H1 (cell line): ENCODE measurements at regions not wholly inside any gene's neighbourhood (a gene's known extent, or its start where the extent isn't known, plus 50 kb on each side); places are given as distances from the start of the nearest gene placed in this dataset.

ENCODE experiments used
- CTCF ChIA-PET: fragments of 300-600 bp; sonication (Branson Sonifier 250); formaldehyde crosslinking; loops from one replicate; lab custom pipeline; 2021; ENCODE audit not compliant: partially characterized antibody; lab: Charles Lee
- POLR2A ChIA-PET: fragments of 300-600 bp; sonication (Branson Sonifier 250); formaldehyde crosslinking; loops from one replicate; lab custom pipeline; 2021; ENCODE audit warnings: inconsistent platforms; ENCODE audit not compliant: partially characterized antibody; lab: Charles Lee
- DNase-seq, 2 experiments: peaks; one replicate each; pipeline versions ENCODE4 v3.0.0 to v3.0.0-alpha.2; 2010 to 2022; ENCODE audit warnings: low spot score in 2 of 2, low read depth in 1 of 2, mixed read lengths in 1 of 2
- FAIRE-seq: peaks from 2 replicates; lab custom pipeline; 2011; peaks lifted over from hg19 to GRCh38; lab: Jason Lieb, UNC
- H2AFZ ChIP-seq: 2 replicates; pipeline ENCODE4 v1.8.1; 2012; ENCODE audit warnings: low read length, inconsistent platforms
- H2AK5ac ChIP-seq: 2 replicates; pipeline ENCODE4 v1.6.1; 2013; ENCODE audit warnings: low read depth, low read length
- H2BK120ac ChIP-seq: replicated peaks from 2 replicates; pipeline ENCODE3; 2013; ENCODE audit warnings: low read depth, low read length, inconsistent platforms
- H2BK12ac ChIP-seq: 2 replicates; pipeline ENCODE4 v1.6.1; 2013; ENCODE audit warnings: low read depth, low read length
- H2BK15ac ChIP-seq: 2 replicates; pipeline ENCODE4 v1.6.1; 2013; ENCODE audit warnings: low read length
- H2BK20ac ChIP-seq: 2 replicates; pipeline ENCODE4 v1.6.1; 2013; ENCODE audit warnings: low read length
- H2BK5ac ChIP-seq: 2 replicates; pipeline ENCODE4 v1.6.1; 2013; ENCODE audit warnings: low read depth, low read length
- H3K14ac ChIP-seq: 2 replicates; pipeline ENCODE4 v1.6.1; 2013; ENCODE audit warnings: inconsistent platforms; ENCODE audit not compliant: insufficient read length
- H3K18ac ChIP-seq: 2 replicates; pipeline ENCODE4 v1.6.1; 2013; ENCODE audit warnings: low read length; ENCODE audit errors: extremely low read depth
- H3K23ac ChIP-seq: 2 replicates; pipeline ENCODE4 v1.6.1; 2013; ENCODE audit warnings: inconsistent platforms; ENCODE audit not compliant: insufficient read length
- H3K23me2 ChIP-seq: 2 replicates; pipeline ENCODE4 v1.6.1; 2013; ENCODE audit warnings: low read depth, low read length
- H3K27ac ChIP-seq: 2 replicates; pipeline ENCODE4 v1.6.1; 2011; ENCODE audit warnings: low read depth, low read length, inconsistent platforms
- H3K27me3 ChIP-seq, 4 experiments: replicated peaks in 1 of 4; 1 replicate in 1 of 4; 2 replicates in 3 of 4; pipeline versions ENCODE4 v1.6.1 to v1.8.1; 2011 to 2013; ENCODE audit warnings: low read length in 3 of 4, mild to moderate bottlenecking in 3 of 4, inconsistent platforms in 2 of 4, mixed read lengths in 2 of 4, moderate library complexity in 1 of 4; ENCODE audit not compliant: control insufficient read depth in 3 of 4, insufficient read depth in 3 of 4; ENCODE audit errors: extremely low read depth in 1 of 4
- H3K36me3 ChIP-seq, 4 experiments: 2 replicates each; pipeline versions ENCODE4 v1.6.1 to v1.8.1; 2011 to 2013; ENCODE audit warnings: mild to moderate bottlenecking in 4 of 4, low read length in 3 of 4, moderate library complexity in 2 of 4, control low read depth in 1 of 4, inconsistent platforms in 1 of 4; ENCODE audit not compliant: insufficient read depth in 4 of 4, control insufficient read depth in 2 of 4
- H3K4ac ChIP-seq: replicated peaks from 2 replicates; pipeline ENCODE3; 2013; ENCODE audit warnings: low read length, low read depth, mixed read lengths, inconsistent platforms; ENCODE audit not compliant: insufficient read length
- H3K4me1 ChIP-seq, 4 experiments: replicated peaks in 1 of 4; 1 replicate in 1 of 4; 2 replicates in 3 of 4; pipeline versions ENCODE4 v1.6.1 to v1.8.1; 2011 to 2013; ENCODE audit warnings: low read length in 3 of 4, inconsistent platforms in 2 of 4, mixed read lengths in 1 of 4; ENCODE audit not compliant: insufficient read depth in 4 of 4, control insufficient read depth in 3 of 4
- H3K4me2 ChIP-seq, 2 experiments: 2 replicates each; pipeline versions ENCODE4 v1.6.1 to v1.8.1; 2011 to 2013; ENCODE audit warnings: low read depth in 2 of 2, low read length in 2 of 2, control low read depth in 1 of 2, inconsistent platforms in 1 of 2, mild to moderate bottlenecking in 1 of 2; ENCODE audit not compliant: insufficient read depth in 1 of 2
- H3K4me3 ChIP-seq, 4 experiments: fragments of 200-600, 300-600 bp in 1 of 4; sonication (generic), shearing (Covaris generic), sonication (Bioruptor Twin) in 1 of 4; 2 replicates each; pipeline versions ENCODE4 v1.5.1 to v1.8.1; 2011 to 2016; ENCODE audit warnings: low read length in 4 of 4, low read depth in 3 of 4, control low read depth in 2 of 4, inconsistent platforms in 2 of 4, mild to moderate bottlenecking in 2 of 4, mixed read lengths in 1 of 4, moderate library complexity in 1 of 4; ENCODE audit not compliant: insufficient read depth in 2 of 4; ENCODE audit errors: extremely low read depth in 1 of 4
- H3K56ac ChIP-seq: replicated peaks from 2 replicates; pipeline ENCODE3; 2013; ENCODE audit warnings: low read depth, mild to moderate bottlenecking, mixed read lengths, low read length, inconsistent platforms; ENCODE audit not compliant: insufficient read length
- H3K79me1 ChIP-seq: 2 replicates; pipeline ENCODE4 v1.6.1; 2013; ENCODE audit warnings: low read depth, low read length, control low read depth
- H3K79me2 ChIP-seq, 2 experiments: 2 replicates each; pipeline versions ENCODE4 v1.6.1 to v1.8.1; 2012 to 2013; ENCODE audit warnings: low read length in 2 of 2, mild to moderate bottlenecking in 2 of 2, inconsistent platforms in 1 of 2; ENCODE audit not compliant: insufficient read depth in 2 of 2, control insufficient read depth in 1 of 2
- H3K9ac ChIP-seq, 4 experiments: replicated peaks in 1 of 4; 1 replicate in 1 of 4; 2 replicates in 3 of 4; pipeline versions ENCODE4 v1.6.1 to v1.8.1; 2011 to 2013; ENCODE audit warnings: low read depth in 3 of 4, low read length in 3 of 4, control low read depth in 2 of 4, mild to moderate bottlenecking in 2 of 4, moderate library complexity in 2 of 4, inconsistent platforms in 1 of 4; ENCODE audit errors: extremely low read depth in 1 of 4
- H3K9me3 ChIP-seq, 2 experiments: 2 replicates each; pipeline versions ENCODE4 v1.6.1 to v1.8.1; 2012 to 2013; ENCODE audit warnings: mild to moderate bottlenecking in 2 of 2, moderate library complexity in 2 of 2, control low read depth in 1 of 2, inconsistent platforms in 1 of 2, low read depth in 1 of 2, low read length in 1 of 2, mixed read lengths in 1 of 2; ENCODE audit not compliant: insufficient read depth in 2 of 2
- H4K20me1 ChIP-seq, 2 experiments: replicated peaks in 1 of 2; 2 replicates each; pipeline versions ENCODE3 to v1.8.1; 2011 to 2013; ENCODE audit warnings: inconsistent platforms in 2 of 2, low read length in 2 of 2, mild to moderate bottlenecking in 1 of 2; ENCODE audit not compliant: insufficient read depth in 2 of 2, control insufficient read depth in 1 of 2
- H4K5ac ChIP-seq: 2 replicates; pipeline ENCODE4 v1.6.1; 2013; ENCODE audit warnings: low read length, low read depth, mixed read lengths, inconsistent platforms; ENCODE audit not compliant: insufficient read length
- H4K8ac ChIP-seq: 2 replicates; pipeline ENCODE4 v1.8.0; 2013; ENCODE audit warnings: mild to moderate bottlenecking, moderate library complexity, low read length, inconsistent platforms; ENCODE audit not compliant: insufficient read depth; ENCODE audit errors: extremely low read depth
- H4K91ac ChIP-seq: replicated peaks from 2 replicates; pipeline ENCODE3; 2013; ENCODE audit warnings: low read length, mixed read lengths, inconsistent platforms; ENCODE audit not compliant: insufficient read length
- BCL11A ChIP-seq, 2 experiments: IDR thresholded peaks; one replicate each; pipeline ENCODE4 v1.6.1; 2011; ENCODE audit warnings: low read depth in 2 of 2, low read length in 2 of 2, mild to moderate bottlenecking in 2 of 2
- FOSL1 ChIP-seq: IDR thresholded peaks from 2 replicates; pipeline ENCODE4 v1.6.1; 2011; ENCODE audit warnings: mild to moderate bottlenecking, low read depth, low read length, moderate library complexity; ENCODE audit not compliant: insufficient read depth
- RAD21 ChIP-seq, 2 experiments: IDR thresholded peaks in 1 of 2; conservative IDR thresholded peaks in 1 of 2; 2 replicates each; pipeline ENCODE4 v1.6.1; 2011; ENCODE audit warnings: low read depth in 2 of 2, low read length in 2 of 2, improper control_type of control experiment in 1 of 2, inconsistent platforms in 1 of 2, mild to moderate bottlenecking in 1 of 2, moderate library complexity in 1 of 2
- SP2 ChIP-seq: IDR thresholded peaks from 2 replicates; pipeline ENCODE4 v1.6.1; 2012; ENCODE audit warnings: mild to moderate bottlenecking, low read length, inconsistent platforms
- WGBS, 2 experiments: shearing (Covaris generic) in 1 of 2; methylation state at CpG; one replicate each; pipeline versions ENCODE4 v1.1.6 to v1.1.7; 2013 to 2015; ENCODE audit warnings: low lambda C conversion rate in 2 of 2, mixed read lengths in 2 of 2, inconsistent platforms in 1 of 2, low coverage in 1 of 2, missing lambda C conversion rate in 1 of 2; ENCODE audit not compliant: insufficient replicate concordance in 2 of 2, insufficient coverage in 1 of 2, insufficient read length in 1 of 2; ENCODE audit errors: extremely low coverage in 1 of 2, missing lambda C conversion rate in 1 of 2; 5-methylcytosine and 5-hydroxymethylcytosine counted together
- TF ChIP-seq, protein P1 (sequence below): IDR thresholded peaks from 2 replicates; pipeline ENCODE4 v1.6.1; 2011; ENCODE audit warnings: low read length, improper control_type of control experiment
- TF ChIP-seq, protein P2 (sequence below), 3 experiments: IDR thresholded peaks; 1 replicate in 2 of 3; 2 replicates in 1 of 3; pipeline versions ENCODE4 v1.5.1 to v1.6.1; 2011; ENCODE audit warnings: low read length in 3 of 3, mild to moderate bottlenecking in 3 of 3, inconsistent platforms in 2 of 3, low read depth in 1 of 3, moderate library complexity in 1 of 3; ENCODE audit not compliant: insufficient read depth in 1 of 3; ENCODE audit errors: control extremely low read depth in 1 of 3

DNA sequence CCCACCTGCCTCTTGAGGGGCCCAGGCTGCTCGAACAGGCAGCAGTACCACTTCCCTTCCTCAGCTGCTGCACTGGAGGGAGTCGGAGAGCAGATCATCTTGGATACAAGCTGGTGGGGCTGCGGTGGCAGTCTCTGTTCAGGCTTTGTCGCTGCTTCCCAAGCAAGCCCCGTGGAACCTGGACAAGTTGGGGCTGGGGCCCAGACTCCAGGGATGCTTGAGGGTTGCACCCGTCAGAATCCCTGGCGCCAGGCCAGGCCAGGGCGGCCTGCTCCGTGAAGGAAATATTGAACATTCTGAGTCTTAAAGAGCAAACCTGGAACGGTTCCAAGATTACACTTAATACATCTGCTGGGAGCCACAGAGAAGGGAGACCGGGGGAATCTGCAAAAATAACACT, 310.1 kb upstream of the SORL1-AS1 start:
- Histone ChIP-seq H3K56ac (no peak overlapping the region), H2BK20ac (no peak overlapping the region), H2BK15ac (no peak overlapping the region; the same call in 1 of the 2 replicates), H4K20me1 (no peaks in the 10 kb centered on the region), H3K23ac (no peak overlapping the region), H3K4me1 (no peaks in the 10 kb centered on the region; a peak in 1 of 7 replicates), H3K18ac (no peak overlapping the region), H3K23me2 (no peaks in the 10 kb centered on the region), H3K27me3 (no peaks in the 10 kb centered on the region)
- FAIRE-seq = no peak
- TF ChIP-seq SP2 (no peak), FOSL1 (no peak), BCL11A (IDR thresholded peaks at IDR 0.05; ENCODE audit: low read depth in 2 of 2, low read length in 2 of 2) (no peak), RAD21 (IDR thresholded peaks at IDR 0.05 in 1 of 2, conservative IDR thresholded peaks at IDR 0.05 in 1 of 2; ENCODE audit: low read depth in 2 of 2, low read length in 2 of 2) (peak; percentile 40 to 60)
- TF ChIP-seq, protein P1, sequence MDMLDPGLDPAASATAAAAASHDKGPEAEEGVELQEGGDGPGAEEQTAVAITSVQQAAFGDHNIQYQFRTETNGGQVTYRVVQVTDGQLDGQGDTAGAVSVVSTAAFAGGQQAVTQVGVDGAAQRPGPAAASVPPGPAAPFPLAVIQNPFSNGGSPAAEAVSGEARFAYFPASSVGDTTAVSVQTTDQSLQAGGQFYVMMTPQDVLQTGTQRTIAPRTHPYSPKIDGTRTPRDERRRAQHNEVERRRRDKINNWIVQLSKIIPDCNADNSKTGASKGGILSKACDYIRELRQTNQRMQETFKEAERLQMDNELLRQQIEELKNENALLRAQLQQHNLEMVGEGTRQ = no peak
- TF ChIP-seq, protein P2, sequence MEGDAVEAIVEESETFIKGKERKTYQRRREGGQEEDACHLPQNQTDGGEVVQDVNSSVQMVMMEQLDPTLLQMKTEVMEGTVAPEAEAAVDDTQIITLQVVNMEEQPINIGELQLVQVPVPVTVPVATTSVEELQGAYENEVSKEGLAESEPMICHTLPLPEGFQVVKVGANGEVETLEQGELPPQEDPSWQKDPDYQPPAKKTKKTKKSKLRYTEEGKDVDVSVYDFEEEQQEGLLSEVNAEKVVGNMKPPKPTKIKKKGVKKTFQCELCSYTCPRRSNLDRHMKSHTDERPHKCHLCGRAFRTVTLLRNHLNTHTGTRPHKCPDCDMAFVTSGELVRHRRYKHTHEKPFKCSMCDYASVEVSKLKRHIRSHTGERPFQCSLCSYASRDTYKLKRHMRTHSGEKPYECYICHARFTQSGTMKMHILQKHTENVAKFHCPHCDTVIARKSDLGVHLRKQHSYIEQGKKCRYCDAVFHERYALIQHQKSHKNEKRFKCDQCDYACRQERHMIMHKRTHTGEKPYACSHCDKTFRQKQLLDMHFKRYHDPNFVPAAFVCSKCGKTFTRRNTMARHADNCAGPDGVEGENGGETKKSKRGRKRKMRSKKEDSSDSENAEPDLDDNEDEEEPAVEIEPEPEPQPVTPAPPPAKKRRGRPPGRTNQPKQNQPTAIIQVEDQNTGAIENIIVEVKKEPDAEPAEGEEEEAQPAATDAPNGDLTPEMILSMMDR (IDR thresholded peaks at IDR 0.05; ENCODE audit: control extremely low read depth in 1 of 3, insufficient read depth in 1 of 3, low read depth in 1 of 3, low read length in 3 of 3) = peak; percentile 18 to 39 (median 34); a peak in 3 of 4 replicates
- TF ChIP-seq, all 59 proteins: peak for 2
- Histone ChIP-seq H3K4ac (no peak overlapping the region), H2BK12ac (no peak overlapping the region), H4K8ac (no peak overlapping the region), H2BK120ac (no peak overlapping the region), H2AK5ac (no peak overlapping the region), H3K79me1 (no peaks in the 10 kb centered on the region), H3K27ac (no peak overlapping the region), H3K9ac (no peak overlapping the region), H3K79me2 (no peaks in the 10 kb centered on the region), H2BK5ac (no peak overlapping the region), H3K36me3 (no peaks in the 10 kb centered on the region), H2AFZ (no peak overlapping the region; the same call in 1 of the 2 replicates), H3K9me3 (no peaks in the 10 kb centered on the region), H3K4me3 (no peak overlapping the region), H4K91ac (no peak overlapping the region), H3K14ac (no peak overlapping the region), H3K4me2 (no peak overlapping the region), H4K5ac (no peak overlapping the region)
- DNase-seq = no peak
- 88% methylated on average over 11 of the region's 11 CpGs; no CpG with 5 or more reads in 1 of the 2 experiments for WGBS, 2 experiments
- ChIA-PET CTCF (interaction anchor here (0.6 to 2.6 kb wide), 5 partner anchors 13 to 345 kb away, joined by 3 to 8 read pairs (median 3); no protein-coding TSS in a partner anchor), POLR2A (no interaction called here)
